H1 (cell line): ENCODE measurements at regions not wholly inside any gene's neighbourhood (a gene's known extent, or its start where the extent isn't known, plus 50 kb on each side); places are given as distances from the start of the nearest gene placed in this dataset.

Experiments
- CTCF ChIA-PET: fragments of 300-600 bp; sonication (Branson Sonifier 250); formaldehyde crosslinking; loops from one replicate; lab custom pipeline; 2021; ENCODE audit not compliant: partially characterized antibody; lab: Charles Lee
- POLR2A ChIA-PET: fragments of 300-600 bp; sonication (Branson Sonifier 250); formaldehyde crosslinking; loops from one replicate; lab custom pipeline; 2021; ENCODE audit warnings: inconsistent platforms; ENCODE audit not compliant: partially characterized antibody; lab: Charles Lee
- DNase-seq, 2 experiments: peaks; one replicate each; pipeline versions ENCODE4 v3.0.0 to v3.0.0-alpha.2; 2010 to 2022; ENCODE audit warnings: low spot score in 2 of 2, low read depth in 1 of 2, mixed read lengths in 1 of 2
- FAIRE-seq: peaks from 2 replicates; lab custom pipeline; 2011; peaks lifted over from hg19 to GRCh38; lab: Jason Lieb, UNC
- H2AFZ ChIP-seq: 2 replicates; pipeline ENCODE4 v1.8.1; 2012; ENCODE audit warnings: low read length, inconsistent platforms
- H2AK5ac ChIP-seq: 2 replicates; pipeline ENCODE4 v1.6.1; 2013; ENCODE audit warnings: low read depth, low read length
- H2BK120ac ChIP-seq: replicated peaks from 2 replicates; pipeline ENCODE3; 2013; ENCODE audit warnings: low read depth, low read length, inconsistent platforms
- H2BK12ac ChIP-seq: 2 replicates; pipeline ENCODE4 v1.6.1; 2013; ENCODE audit warnings: low read depth, low read length
- H2BK15ac ChIP-seq: 2 replicates; pipeline ENCODE4 v1.6.1; 2013; ENCODE audit warnings: low read length
- H2BK20ac ChIP-seq: 2 replicates; pipeline ENCODE4 v1.6.1; 2013; ENCODE audit warnings: low read length
- H2BK5ac ChIP-seq: 2 replicates; pipeline ENCODE4 v1.6.1; 2013; ENCODE audit warnings: low read depth, low read length
- H3K14ac ChIP-seq: 2 replicates; pipeline ENCODE4 v1.6.1; 2013; ENCODE audit warnings: inconsistent platforms; ENCODE audit not compliant: insufficient read length
- H3K18ac ChIP-seq: 2 replicates; pipeline ENCODE4 v1.6.1; 2013; ENCODE audit warnings: low read length; ENCODE audit errors: extremely low read depth
- H3K23ac ChIP-seq: 2 replicates; pipeline ENCODE4 v1.6.1; 2013; ENCODE audit warnings: inconsistent platforms; ENCODE audit not compliant: insufficient read length
- H3K23me2 ChIP-seq: 2 replicates; pipeline ENCODE4 v1.6.1; 2013; ENCODE audit warnings: low read depth, low read length
- H3K27ac ChIP-seq: 2 replicates; pipeline ENCODE4 v1.6.1; 2011; ENCODE audit warnings: low read depth, low read length, inconsistent platforms
- H3K27me3 ChIP-seq, 4 experiments: replicated peaks in 1 of 4; 1 replicate in 1 of 4; 2 replicates in 3 of 4; pipeline versions ENCODE4 v1.6.1 to v1.8.1; 2011 to 2013; ENCODE audit warnings: low read length in 3 of 4, mild to moderate bottlenecking in 3 of 4, inconsistent platforms in 2 of 4, mixed read lengths in 2 of 4, moderate library complexity in 1 of 4; ENCODE audit not compliant: control insufficient read depth in 3 of 4, insufficient read depth in 3 of 4; ENCODE audit errors: extremely low read depth in 1 of 4
- H3K36me3 ChIP-seq, 4 experiments: 2 replicates each; pipeline versions ENCODE4 v1.6.1 to v1.8.1; 2011 to 2013; ENCODE audit warnings: mild to moderate bottlenecking in 4 of 4, low read length in 3 of 4, moderate library complexity in 2 of 4, control low read depth in 1 of 4, inconsistent platforms in 1 of 4; ENCODE audit not compliant: insufficient read depth in 4 of 4, control insufficient read depth in 2 of 4
- H3K4ac ChIP-seq: replicated peaks from 2 replicates; pipeline ENCODE3; 2013; ENCODE audit warnings: low read length, low read depth, mixed read lengths, inconsistent platforms; ENCODE audit not compliant: insufficient read length
- H3K4me1 ChIP-seq, 4 experiments: replicated peaks in 1 of 4; 1 replicate in 1 of 4; 2 replicates in 3 of 4; pipeline versions ENCODE4 v1.6.1 to v1.8.1; 2011 to 2013; ENCODE audit warnings: low read length in 3 of 4, inconsistent platforms in 2 of 4, mixed read lengths in 1 of 4; ENCODE audit not compliant: insufficient read depth in 4 of 4, control insufficient read depth in 3 of 4
- H3K4me2 ChIP-seq, 2 experiments: 2 replicates each; pipeline versions ENCODE4 v1.6.1 to v1.8.1; 2011 to 2013; ENCODE audit warnings: low read depth in 2 of 2, low read length in 2 of 2, control low read depth in 1 of 2, inconsistent platforms in 1 of 2, mild to moderate bottlenecking in 1 of 2; ENCODE audit not compliant: insufficient read depth in 1 of 2
- H3K4me3 ChIP-seq, 4 experiments: fragments of 200-600, 300-600 bp in 1 of 4; sonication (generic), shearing (Covaris generic), sonication (Bioruptor Twin) in 1 of 4; 2 replicates each; pipeline versions ENCODE4 v1.5.1 to v1.8.1; 2011 to 2016; ENCODE audit warnings: low read length in 4 of 4, low read depth in 3 of 4, control low read depth in 2 of 4, inconsistent platforms in 2 of 4, mild to moderate bottlenecking in 2 of 4, mixed read lengths in 1 of 4, moderate library complexity in 1 of 4; ENCODE audit not compliant: insufficient read depth in 2 of 4; ENCODE audit errors: extremely low read depth in 1 of 4
- H3K56ac ChIP-seq: replicated peaks from 2 replicates; pipeline ENCODE3; 2013; ENCODE audit warnings: low read depth, mild to moderate bottlenecking, mixed read lengths, low read length, inconsistent platforms; ENCODE audit not compliant: insufficient read length
- H3K79me1 ChIP-seq: 2 replicates; pipeline ENCODE4 v1.6.1; 2013; ENCODE audit warnings: low read depth, low read length, control low read depth
- H3K79me2 ChIP-seq, 2 experiments: 2 replicates each; pipeline versions ENCODE4 v1.6.1 to v1.8.1; 2012 to 2013; ENCODE audit warnings: low read length in 2 of 2, mild to moderate bottlenecking in 2 of 2, inconsistent platforms in 1 of 2; ENCODE audit not compliant: insufficient read depth in 2 of 2, control insufficient read depth in 1 of 2
- H3K9ac ChIP-seq, 4 experiments: replicated peaks in 1 of 4; 1 replicate in 1 of 4; 2 replicates in 3 of 4; pipeline versions ENCODE4 v1.6.1 to v1.8.1; 2011 to 2013; ENCODE audit warnings: low read depth in 3 of 4, low read length in 3 of 4, control low read depth in 2 of 4, mild to moderate bottlenecking in 2 of 4, moderate library complexity in 2 of 4, inconsistent platforms in 1 of 4; ENCODE audit errors: extremely low read depth in 1 of 4
- H3K9me3 ChIP-seq, 2 experiments: 2 replicates each; pipeline versions ENCODE4 v1.6.1 to v1.8.1; 2012 to 2013; ENCODE audit warnings: mild to moderate bottlenecking in 2 of 2, moderate library complexity in 2 of 2, control low read depth in 1 of 2, inconsistent platforms in 1 of 2, low read depth in 1 of 2, low read length in 1 of 2, mixed read lengths in 1 of 2; ENCODE audit not compliant: insufficient read depth in 2 of 2
- H4K20me1 ChIP-seq, 2 experiments: replicated peaks in 1 of 2; 2 replicates each; pipeline versions ENCODE3 to v1.8.1; 2011 to 2013; ENCODE audit warnings: inconsistent platforms in 2 of 2, low read length in 2 of 2, mild to moderate bottlenecking in 1 of 2; ENCODE audit not compliant: insufficient read depth in 2 of 2, control insufficient read depth in 1 of 2
- H4K5ac ChIP-seq: 2 replicates; pipeline ENCODE4 v1.6.1; 2013; ENCODE audit warnings: low read length, low read depth, mixed read lengths, inconsistent platforms; ENCODE audit not compliant: insufficient read length
- H4K8ac ChIP-seq: 2 replicates; pipeline ENCODE4 v1.8.0; 2013; ENCODE audit warnings: mild to moderate bottlenecking, moderate library complexity, low read length, inconsistent platforms; ENCODE audit not compliant: insufficient read depth; ENCODE audit errors: extremely low read depth
- H4K91ac ChIP-seq: replicated peaks from 2 replicates; pipeline ENCODE3; 2013; ENCODE audit warnings: low read length, mixed read lengths, inconsistent platforms; ENCODE audit not compliant: insufficient read length
- EZH2 ChIP-seq: fragments of 200-600 bp; sonication (generic); IDR thresholded peaks from 2 replicates; pipeline ENCODE4 v1.7.1; 2012; ENCODE audit warnings: low read depth, mild to moderate bottlenecking, moderate library complexity, low read length, inconsistent platforms; ENCODE audit not compliant: severe bottlenecking
- FOSL1 ChIP-seq: IDR thresholded peaks from 2 replicates; pipeline ENCODE4 v1.6.1; 2011; ENCODE audit warnings: mild to moderate bottlenecking, low read depth, low read length, moderate library complexity; ENCODE audit not compliant: insufficient read depth
- GABPA ChIP-seq: IDR thresholded peaks from 2 replicates; pipeline ENCODE4 v1.6.1; 2011; ENCODE audit warnings: mild to moderate bottlenecking, low read length, moderate library complexity, borderline replicate concordance; ENCODE audit not compliant: insufficient read depth
- KDM5A ChIP-seq: fragments of 200-600 bp; IDR thresholded peaks from 2 replicates; pipeline ENCODE4 v1.7.1; 2012; ENCODE audit warnings: mild to moderate bottlenecking, low read length, inconsistent platforms, mixed read lengths
- RBBP5 ChIP-seq: IDR thresholded peaks from 2 replicates; pipeline ENCODE4 v1.7.1; 2012; ENCODE audit warnings: low read depth, mild to moderate bottlenecking, inconsistent platforms, low read length, moderate library complexity, borderline replicate concordance
- SP1 ChIP-seq: IDR thresholded peaks from 2 replicates; pipeline ENCODE4 v1.6.1; 2011; ENCODE audit warnings: low read depth, low read length
- TAF7 ChIP-seq: optimal IDR thresholded peaks from 2 replicates; pipeline ENCODE3; 2011; ENCODE audit warnings: low read depth, mild to moderate bottlenecking, inconsistent platforms, low read length, moderate library complexity, borderline replicate concordance
- YY1 ChIP-seq: IDR thresholded peaks from 2 replicates; pipeline ENCODE4 v1.6.1; 2011; ENCODE audit warnings: low read depth, mild to moderate bottlenecking, low read length
- TF ChIP-seq, protein P1 (sequence below): IDR thresholded peaks from 2 replicates; pipeline ENCODE4 v1.6.1; 2012; ENCODE audit warnings: low read length, inconsistent platforms
- TF ChIP-seq, protein P2 (sequence below): IDR thresholded peaks from 2 replicates; pipeline ENCODE4 v1.6.1; 2012; ENCODE audit warnings: inconsistent platforms
- TF ChIP-seq, protein P3 (sequence below), 3 experiments: IDR thresholded peaks; 1 replicate in 2 of 3; 2 replicates in 1 of 3; pipeline versions ENCODE4 v1.5.1 to v1.6.1; 2011; ENCODE audit warnings: low read length in 3 of 3, mild to moderate bottlenecking in 3 of 3, inconsistent platforms in 2 of 3, low read depth in 1 of 3, moderate library complexity in 1 of 3; ENCODE audit not compliant: insufficient read depth in 1 of 3; ENCODE audit errors: control extremely low read depth in 1 of 3

DNA sequence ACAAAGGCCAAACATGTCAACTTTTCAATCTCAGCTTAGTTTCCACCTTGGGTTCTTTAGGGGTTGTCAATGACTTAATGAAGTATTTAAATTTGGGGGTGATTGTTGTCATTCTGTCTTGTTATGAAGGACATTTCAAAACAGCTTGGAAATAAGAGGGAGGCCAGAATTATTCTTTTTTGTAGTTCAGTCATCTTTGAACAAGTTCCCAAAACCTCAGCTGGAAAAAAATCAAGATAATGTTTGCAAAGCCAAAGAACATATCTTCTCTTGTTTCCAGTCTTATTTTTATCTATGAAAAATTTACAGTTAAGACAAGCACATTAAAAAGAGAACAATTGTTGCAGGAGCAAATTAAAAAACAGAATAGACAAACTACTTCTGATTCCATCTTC is 612.8 kb downstream of the INSC start:
- FAIRE-seq (no peak), DNase-seq (no peak)
- H3K23me2 ChIP-seq = no peaks in the 10 kb centered on the region
- no peaks in the 10 kb centered on the region for H4K20me1 ChIP-seq
- H2BK12ac ChIP-seq = no peak overlapping the region
- no peak overlapping the region for H3K18ac ChIP-seq
- no peak overlapping the region for H3K9ac ChIP-seq
- H3K4me2 ChIP-seq = no peak overlapping the region
- H2BK20ac ChIP-seq = no peak overlapping the region
- no peak overlapping the region for H2AFZ ChIP-seq
- no peaks in the 10 kb centered on the region for H3K79me1 ChIP-seq
- H3K9me3 ChIP-seq = peaks cover 0 to 2% of the 10 kb centered on the region in 2 experiments; a peak in 1 of 4 replicates
- no peaks in the 10 kb centered on the region for H3K79me2 ChIP-seq
- H2BK120ac ChIP-seq = no peak overlapping the region
- POLR2A ChIA-PET = interaction anchor here (0.5 kb wide), 1 partner anchor 17 kb away, joined by 4 read pairs; no protein-coding TSS in a partner anchor
- H3K56ac ChIP-seq = no peak overlapping the region
- H4K5ac ChIP-seq = no peak overlapping the region
- CTCF ChIA-PET = no interaction called here
- H2BK15ac ChIP-seq = no peak overlapping the region
- no peak overlapping the region for H3K23ac ChIP-seq
- H4K8ac ChIP-seq = no peak overlapping the region
- H3K4me1 ChIP-seq = peaks cover 0 to 5% (median 3%) of the 10 kb centered on the region in 4 experiments; a peak in 2 of 7 replicates
- no peak overlapping the region for H3K14ac ChIP-seq
- H2AK5ac ChIP-seq = no peak overlapping the region
- H3K4ac ChIP-seq = no peak overlapping the region
- no peak overlapping the region for H2BK5ac ChIP-seq
- no peak overlapping the region for H4K91ac ChIP-seq
- no peaks in the 10 kb centered on the region for H3K27me3 ChIP-seq
- no peak overlapping the region for H3K4me3 ChIP-seq
- no peak overlapping the region for H3K27ac ChIP-seq
- H3K36me3 ChIP-seq = no peaks in the 10 kb centered on the region
- TF ChIP-seq FOSL1 (no peak), YY1 (no peak), EZH2 (no peak), RBBP5 (no peak), TAF7 (no peak), KDM5A (no peak), SP1 (no peak), GABPA (no peak)
- TF ChIP-seq, protein P1, sequence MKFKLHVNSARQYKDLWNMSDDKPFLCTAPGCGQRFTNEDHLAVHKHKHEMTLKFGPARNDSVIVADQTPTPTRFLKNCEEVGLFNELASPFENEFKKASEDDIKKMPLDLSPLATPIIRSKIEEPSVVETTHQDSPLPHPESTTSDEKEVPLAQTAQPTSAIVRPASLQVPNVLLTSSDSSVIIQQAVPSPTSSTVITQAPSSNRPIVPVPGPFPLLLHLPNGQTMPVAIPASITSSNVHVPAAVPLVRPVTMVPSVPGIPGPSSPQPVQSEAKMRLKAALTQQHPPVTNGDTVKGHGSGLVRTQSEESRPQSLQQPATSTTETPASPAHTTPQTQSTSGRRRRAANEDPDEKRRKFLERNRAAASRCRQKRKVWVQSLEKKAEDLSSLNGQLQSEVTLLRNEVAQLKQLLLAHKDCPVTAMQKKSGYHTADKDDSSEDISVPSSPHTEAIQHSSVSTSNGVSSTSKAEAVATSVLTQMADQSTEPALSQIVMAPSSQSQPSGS = no peak
- TF ChIP-seq, protein P2, sequence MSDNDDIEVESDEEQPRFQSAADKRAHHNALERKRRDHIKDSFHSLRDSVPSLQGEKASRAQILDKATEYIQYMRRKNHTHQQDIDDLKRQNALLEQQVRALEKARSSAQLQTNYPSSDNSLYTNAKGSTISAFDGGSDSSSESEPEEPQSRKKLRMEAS = no peak
- TF ChIP-seq, protein P3, sequence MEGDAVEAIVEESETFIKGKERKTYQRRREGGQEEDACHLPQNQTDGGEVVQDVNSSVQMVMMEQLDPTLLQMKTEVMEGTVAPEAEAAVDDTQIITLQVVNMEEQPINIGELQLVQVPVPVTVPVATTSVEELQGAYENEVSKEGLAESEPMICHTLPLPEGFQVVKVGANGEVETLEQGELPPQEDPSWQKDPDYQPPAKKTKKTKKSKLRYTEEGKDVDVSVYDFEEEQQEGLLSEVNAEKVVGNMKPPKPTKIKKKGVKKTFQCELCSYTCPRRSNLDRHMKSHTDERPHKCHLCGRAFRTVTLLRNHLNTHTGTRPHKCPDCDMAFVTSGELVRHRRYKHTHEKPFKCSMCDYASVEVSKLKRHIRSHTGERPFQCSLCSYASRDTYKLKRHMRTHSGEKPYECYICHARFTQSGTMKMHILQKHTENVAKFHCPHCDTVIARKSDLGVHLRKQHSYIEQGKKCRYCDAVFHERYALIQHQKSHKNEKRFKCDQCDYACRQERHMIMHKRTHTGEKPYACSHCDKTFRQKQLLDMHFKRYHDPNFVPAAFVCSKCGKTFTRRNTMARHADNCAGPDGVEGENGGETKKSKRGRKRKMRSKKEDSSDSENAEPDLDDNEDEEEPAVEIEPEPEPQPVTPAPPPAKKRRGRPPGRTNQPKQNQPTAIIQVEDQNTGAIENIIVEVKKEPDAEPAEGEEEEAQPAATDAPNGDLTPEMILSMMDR (IDR thresholded peaks at IDR 0.05; ENCODE audit: control extremely low read depth in 1 of 3, insufficient read depth in 1 of 3, low read depth in 1 of 3, low read length in 3 of 3) = no peak
